ENCODE measurements at regions not wholly inside any gene's neighbourhood (a gene's known extent, or its start where the extent isn't known, plus 50 kb on each side); places are given as distances from the start of the nearest gene placed in this dataset.

DNA sequence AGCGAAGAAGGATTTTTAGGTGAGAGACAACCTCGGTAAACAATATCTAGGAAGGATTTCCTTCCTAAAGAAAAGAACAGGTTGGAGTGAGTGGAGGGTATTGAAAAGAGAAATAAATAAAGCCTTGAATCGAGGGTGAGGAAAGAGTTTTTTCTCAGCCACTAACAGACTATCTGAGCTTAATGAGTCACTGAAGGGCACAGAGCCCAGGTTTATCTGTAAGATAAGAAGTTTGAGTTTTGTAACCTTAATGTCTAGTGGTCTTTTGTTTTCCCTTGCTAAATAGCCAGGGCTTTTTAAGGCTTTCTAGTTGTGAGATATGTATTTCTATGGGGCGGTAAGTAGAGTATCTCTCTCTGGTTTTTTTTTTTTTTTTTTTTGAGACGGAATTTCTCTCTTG, 394.5 kb upstream of the KIRREL3 start:
- DNase-seq (ENCODE audit: low read depth in 3 of 3, low spot score in 2 of 3) = no peak

DNA sequence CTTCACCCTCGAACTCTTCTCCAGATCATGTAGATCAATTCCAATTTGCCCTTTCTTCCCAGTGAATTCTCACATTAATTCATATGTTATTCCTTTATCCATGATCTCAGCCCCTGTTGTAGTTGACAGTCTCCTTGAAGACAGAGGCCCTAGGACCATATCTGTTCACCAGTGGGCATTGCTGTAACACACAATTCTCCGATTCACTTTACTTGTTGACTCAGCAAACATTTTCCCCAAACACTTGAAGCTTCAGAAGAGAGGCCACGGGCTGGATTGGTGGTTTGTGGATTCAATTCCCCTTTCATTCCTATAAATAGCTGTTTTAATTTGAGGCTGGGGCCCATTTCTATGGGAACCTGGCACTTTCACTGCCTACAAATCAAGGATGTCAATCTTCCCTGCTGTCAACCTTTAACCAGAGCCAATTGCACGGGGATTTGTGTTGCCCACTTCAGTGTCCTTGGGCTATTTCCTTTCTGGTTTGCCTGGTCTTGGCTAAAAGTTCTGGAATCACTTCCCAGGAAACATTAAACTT, 393.0 kb upstream of the KIRREL3 start:
- no peak for DNase-seq (ENCODE audit: low read depth in 3 of 3, low spot score in 2 of 3)

DNA sequence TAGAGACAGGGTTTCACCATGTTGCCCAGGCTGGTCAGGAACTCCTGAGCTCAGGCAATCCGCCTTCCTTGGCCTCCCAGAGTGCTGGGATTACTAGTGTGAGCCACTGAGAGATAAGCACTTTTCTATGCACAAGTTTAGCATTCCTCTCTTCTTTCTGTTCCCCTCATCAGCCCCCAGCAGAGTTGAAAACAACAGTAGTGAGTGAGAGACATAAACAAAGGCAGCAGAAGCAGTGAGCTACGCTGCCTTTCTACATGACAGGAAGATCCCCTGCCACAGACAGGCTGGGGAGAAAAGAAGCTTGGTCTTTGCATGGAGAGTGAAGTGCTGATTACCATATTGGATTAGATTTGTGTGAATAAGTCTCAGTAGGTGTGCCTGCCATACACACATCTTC, 392.0 kb upstream of the KIRREL3 start:
- no peak for DNase-seq (ENCODE audit: low read depth in 3 of 3, low spot score in 2 of 3)

DNA sequence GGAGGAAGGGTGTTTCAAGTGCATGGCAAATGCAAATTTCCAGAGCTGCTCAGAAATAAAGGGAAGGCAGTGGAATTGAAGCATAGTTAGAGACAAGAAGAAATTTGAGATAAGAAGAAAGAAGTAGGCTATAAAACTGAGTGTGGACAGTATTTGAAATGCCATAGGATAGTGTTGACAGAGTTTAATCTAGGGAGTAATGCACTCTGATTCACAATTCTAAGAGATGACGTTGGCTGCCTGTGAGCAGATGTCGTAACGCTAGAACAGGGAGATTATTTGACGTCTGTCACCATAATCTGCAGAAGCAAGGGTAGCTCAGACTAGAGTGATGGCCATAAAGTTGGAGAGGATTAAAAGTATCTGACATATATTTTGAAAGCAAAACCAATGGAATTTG, 389.9 kb upstream of the KIRREL3 start:
- no peak for DNase-seq (ENCODE audit: low read depth in 3 of 3, low spot score in 2 of 3)

DNA sequence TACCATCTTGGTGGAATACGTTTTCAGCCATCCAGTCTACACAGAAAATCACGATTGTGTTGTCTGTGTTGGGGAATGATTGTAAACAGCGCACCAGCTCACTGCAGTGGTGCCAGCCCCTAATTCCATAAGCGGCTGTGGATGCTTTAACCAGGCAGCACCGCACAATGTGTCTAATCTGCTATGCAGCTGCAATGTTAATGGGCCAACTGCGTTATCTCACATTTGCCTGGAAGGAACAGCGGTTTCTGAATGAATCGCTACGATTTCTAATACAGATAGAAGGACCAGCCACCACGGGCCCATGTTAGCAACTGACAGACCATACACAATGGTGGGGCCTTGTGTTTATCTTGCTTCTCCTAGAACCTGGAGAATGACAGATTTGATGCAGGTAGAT, 384.5 kb upstream of the KIRREL3 start:
- no peak for DNase-seq (ENCODE audit: low read depth in 3 of 3, low spot score in 2 of 3)

DNA sequence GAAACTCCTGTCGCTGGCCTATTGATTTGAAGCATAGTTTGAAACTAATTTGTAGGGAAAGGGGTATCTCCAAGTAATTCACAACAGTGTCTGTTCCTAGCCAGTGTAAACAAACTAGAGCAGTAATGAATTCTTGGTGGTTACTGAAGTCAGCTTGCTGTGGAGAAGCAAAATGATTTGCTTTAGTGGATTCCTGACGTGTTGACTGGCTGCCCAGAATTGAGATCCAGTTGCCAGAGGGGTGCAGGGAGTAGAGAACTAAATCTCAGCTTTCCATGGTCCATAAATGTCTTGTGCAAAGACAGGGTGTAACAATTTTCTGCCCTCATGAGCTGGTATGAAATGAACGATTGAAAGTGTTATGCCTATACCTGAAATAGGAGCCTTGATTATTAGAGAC, 382.5 kb upstream of the KIRREL3 start:
- no peak for DNase-seq (ENCODE audit: low read depth in 3 of 3, low spot score in 2 of 3)

DNA sequence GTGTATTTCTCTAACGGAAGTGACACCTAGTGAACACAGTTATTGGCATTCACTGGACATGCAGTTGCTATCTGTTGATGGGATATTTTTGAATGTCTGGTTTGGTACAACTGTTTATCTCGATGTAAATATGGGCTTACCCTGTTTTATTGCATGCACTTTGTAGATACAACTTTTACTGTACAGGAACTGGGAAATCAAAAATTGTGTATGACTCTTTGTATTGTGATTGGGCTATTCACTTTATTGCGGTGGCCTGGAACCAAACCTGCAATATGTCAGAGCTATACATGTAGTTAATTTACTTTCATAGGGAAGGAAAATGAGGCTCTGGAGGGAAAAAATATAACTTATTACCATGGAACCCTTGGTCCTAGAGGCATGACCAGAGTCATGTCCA, 380.7 kb upstream of the KIRREL3 start:
- DNase-seq (ENCODE audit: low read depth in 3 of 3, low spot score in 2 of 3) = no peak

DNA sequence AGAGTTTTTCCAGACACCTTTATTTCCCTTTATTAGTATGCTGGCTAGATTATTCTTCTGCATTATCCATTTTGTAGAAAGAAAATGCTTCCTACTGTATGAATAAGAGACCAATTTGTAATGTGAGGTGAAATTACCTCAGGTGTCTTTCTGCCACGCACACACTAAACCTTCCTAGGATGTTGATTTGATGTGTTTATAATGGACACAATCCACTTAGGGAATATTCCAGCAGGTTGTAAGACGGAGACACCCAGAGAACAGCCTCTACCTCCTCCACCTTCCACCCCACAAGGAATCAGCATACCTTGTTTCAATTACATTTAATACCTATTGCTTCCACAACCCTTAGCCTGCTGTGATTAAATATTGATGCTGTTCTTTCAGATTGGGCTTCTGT, 379.1 kb upstream of the KIRREL3 start:
- no peak for DNase-seq (ENCODE audit: low read depth in 3 of 3, low spot score in 2 of 3)

DNA sequence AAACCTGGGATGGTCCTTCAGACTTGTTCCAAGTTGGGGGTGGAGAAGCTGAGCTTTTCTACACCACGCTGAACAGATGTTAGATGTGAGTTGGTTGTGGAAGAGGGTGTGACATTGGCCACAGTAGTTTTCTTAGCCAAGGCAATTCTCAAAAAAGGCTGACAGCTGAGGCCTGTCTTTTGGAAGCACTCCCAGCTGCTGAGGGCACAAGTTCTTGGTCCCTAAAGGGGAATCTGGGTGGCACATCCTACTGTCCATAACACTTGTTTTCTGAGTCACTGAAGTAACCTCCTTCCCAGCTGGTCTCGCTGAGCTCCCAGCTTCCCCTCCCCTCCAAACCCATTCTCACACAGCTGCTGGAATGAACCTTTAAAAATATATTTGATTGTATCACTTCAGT, 375.7 kb upstream of the KIRREL3 start:
- DNase-seq (ENCODE audit: low read depth in 3 of 3, low spot score in 2 of 3) = no peak

DNA sequence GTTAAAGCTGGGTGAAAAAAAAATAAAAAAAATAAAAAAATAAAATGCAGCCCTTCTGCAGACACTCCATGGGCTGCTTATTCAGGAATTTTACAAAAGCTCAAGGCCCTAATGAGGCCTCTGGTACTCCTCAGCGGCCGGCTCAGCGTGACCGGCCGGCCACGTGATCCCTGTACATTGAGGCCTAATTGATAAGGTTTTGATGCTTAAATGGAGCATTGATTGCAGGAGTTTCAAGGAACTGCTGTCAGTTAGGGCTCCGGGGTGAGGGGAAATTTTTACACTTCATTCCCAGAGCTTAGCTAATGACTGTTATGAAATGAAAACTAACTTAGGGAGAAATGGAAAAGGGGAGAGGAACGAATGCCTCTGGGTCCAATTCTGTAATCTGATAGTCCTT, 368.8 kb upstream of the KIRREL3 start:
- DNase-seq (ENCODE audit: low read depth in 3 of 3, low spot score in 2 of 3) = peak in 1 of 3 donors; percentile 21

DNA sequence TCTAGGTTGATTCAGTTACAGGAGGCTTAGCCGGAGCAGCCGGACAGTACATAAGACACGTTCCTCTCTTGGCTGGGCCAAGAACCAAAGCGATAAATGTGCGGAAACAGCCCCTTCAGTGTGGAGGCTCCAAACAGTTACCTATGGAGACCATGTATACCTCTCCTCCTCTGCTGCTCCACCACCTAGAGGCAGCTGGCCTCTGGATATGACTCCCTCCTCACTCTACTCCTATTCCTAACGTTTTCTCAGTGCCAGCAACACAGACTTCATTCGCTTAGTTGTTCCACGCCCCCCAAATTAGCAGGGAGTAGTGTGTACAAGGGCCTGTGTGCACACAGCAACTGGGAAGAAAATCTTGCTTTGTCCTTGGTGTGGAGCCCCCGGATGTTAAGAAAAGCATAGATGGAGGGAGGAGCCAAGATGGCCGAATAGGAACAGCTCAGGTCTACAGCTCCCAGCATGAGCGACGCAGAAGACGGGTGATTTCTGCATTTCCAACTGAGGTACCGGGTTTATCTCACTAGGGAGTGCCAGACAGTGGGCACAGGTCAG, 362.3 kb upstream of the KIRREL3 start:
- no peak for DNase-seq (ENCODE audit: low read depth in 3 of 3, low spot score in 2 of 3)

DNA sequence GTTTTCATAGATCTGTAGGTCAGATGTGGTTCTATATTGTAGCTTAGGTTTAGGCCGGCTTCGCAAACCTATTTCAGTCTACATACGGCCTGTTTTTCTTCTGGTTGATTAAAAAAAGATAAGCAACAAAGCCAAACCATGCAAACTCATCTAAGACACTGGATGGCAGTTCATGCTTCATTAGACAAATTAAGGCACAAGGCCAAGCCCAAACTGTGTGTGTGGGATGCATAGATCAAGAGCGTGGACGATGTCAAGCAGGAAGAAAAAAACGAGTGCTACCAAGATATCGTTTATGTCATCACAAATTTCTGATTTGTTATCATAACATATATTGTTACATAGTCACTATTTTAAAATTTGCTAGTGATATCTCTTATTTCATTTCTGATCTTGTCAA, 357.6 kb upstream of the KIRREL3 start:
- DNase-seq (ENCODE audit: low read depth in 3 of 3, low spot score in 2 of 3) = no peak

DNA sequence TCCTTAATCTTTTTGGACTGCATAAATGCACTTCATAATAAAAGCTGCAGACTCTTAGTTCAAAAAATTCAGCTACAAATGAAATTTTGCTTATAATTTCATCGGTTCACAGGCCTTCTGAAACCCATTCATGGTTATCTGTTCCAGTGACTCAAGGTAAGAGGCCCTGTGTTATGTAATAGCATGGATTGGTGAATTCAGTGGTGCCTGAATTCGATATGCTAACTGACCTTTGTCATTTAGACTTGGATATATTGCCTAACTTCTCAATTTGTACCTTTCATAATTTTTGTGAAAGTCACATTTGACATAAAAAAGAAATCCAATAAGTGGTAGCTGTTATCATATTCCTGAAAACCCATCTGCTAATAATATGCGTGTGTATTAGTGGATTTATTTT, 349.9 kb upstream of the KIRREL3 start:
- no peak for DNase-seq (ENCODE audit: low read depth in 3 of 3, low spot score in 2 of 3)

DNA sequence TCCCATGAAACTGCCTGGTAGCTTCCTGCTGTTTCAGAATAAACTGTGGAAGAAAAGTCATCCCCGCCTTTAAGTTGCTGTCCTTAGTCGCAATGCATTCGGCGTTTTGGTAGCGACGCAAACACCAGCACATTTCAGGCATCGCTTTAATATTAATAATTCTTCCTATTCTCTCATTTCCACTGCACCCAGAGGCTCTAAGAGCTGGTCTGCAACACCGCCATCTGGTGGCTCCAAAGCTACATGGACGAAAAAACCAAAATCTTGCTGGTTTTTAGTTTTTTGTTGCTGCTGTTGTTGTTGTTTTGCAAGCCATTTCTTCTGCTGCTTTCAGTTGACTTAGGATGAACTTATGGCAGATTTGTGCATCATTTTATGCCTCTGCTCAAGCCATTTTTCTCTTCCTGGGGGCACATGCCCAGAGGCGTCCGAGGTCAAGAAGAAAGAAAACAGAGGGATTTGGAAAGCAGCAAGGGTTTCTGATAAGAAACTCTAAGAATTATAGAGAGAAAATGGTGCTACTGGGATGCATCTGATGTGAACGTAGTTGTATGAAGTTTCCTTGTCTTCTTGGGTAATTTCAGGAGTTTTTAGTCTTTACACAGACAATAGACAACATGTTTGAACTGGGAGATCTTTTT, 345.4 kb upstream of the KIRREL3 start:
- peak in 1 of 3 donors; percentile 30 for DNase-seq (ENCODE audit: low read depth in 3 of 3, low spot score in 2 of 3)

DNA sequence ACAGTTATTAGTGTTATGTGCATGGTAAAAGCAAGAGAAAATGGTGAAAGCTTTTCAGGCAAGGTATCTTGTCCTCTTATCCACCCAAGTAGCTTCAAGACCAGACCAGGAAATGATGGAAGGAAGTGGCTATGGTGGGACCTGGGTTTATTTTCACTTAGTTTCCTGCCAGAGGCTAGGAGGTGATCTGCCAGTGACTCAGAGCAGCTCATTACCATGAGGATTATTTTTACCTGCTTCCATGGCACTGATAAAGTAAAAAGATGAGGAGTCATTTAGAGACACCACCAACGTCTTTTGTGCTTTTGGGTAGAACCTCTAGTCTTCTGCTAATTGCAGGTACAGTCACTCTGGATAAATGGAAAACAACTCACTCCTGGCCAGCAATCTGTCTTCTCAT, 339.9 kb upstream of the KIRREL3 start:
- no peak for DNase-seq (ENCODE audit: low read depth in 3 of 3, low spot score in 2 of 3)

DNA sequence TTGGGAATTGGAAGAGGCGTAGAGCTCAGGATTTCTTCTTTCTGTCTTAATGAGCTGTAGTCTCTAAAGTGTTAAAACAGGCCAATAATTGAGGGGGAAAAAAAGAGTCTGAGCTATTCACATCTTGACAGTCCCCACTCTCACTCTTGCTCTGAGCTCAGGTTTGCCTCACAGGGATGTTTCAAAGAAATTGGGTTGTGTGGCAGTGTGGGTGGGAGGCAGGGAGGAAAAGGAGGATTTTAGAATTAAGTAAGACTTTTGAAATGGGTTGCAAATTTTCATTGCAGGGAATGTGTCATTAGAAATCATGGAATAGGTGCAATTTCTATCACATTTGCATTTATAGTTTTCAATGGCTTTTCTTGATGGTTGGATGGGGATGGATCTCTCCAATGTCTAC, 338.8 kb upstream of the KIRREL3 start:
- no peak for DNase-seq (ENCODE audit: low read depth in 3 of 3, low spot score in 2 of 3)

DNA sequence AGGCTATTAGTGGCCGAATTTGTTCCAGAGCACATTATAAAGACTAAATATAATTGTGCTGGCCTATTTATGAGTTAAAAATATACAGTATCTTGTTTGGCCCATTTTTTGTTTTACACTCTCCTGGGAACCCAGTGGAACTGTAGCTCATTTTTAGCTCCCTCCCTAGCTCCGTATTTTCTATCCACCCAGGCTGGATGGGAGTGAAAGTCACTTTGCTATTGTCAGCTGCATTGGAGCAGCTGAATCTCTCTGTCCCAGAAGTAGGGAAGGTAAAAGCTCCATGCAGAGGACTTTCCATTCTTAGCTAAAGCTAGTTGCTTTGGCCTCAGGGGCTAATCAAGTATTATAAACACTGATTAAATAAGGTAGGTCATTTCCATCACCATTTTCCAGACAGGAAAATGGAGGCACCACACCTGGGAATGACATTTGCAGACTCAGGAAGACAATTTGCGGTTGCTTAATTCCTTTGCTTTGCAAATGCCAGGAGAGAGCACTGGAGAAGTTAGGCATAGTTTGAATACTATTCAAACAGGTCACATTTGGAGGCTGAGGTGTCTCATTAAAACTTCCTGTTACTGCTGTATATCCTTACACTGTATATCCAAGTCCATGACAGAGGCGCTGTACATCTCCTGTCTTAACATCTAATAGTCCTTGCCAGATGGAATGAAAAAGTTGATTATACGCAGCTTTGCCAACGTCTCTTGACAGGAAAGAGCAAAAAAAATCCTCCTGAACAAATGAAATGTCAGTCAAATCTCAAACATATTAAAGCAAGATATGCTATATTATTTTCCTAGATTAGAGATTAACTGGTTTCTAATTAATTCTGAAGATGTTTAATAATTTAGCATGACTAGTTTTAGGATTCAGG, 338.1 kb upstream of the KIRREL3 start:
- DNase-seq (ENCODE audit: low read depth in 3 of 3, low spot score in 2 of 3) = no peak

DNA sequence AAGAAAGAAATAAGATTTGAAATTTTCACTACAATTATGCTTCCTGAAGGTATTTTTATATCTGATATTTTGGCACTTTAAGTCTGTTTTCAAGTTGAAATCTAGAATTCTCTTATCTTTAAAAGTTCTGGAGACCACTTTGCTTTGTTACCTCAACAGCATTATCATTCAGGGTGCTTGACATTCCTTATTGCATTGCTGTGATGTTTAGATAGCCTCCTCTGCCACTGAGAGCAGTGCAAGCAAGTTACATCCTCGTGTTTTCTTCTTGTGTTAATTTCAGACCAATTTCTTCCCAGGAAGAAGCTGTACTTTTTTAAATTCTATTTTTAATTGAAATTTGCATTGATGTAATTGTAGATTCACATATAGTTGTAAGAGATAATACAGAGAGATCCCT, 333.9 kb upstream of the KIRREL3 start:
- DNase-seq (ENCODE audit: low read depth in 3 of 3, low spot score in 2 of 3) = no peak

DNA sequence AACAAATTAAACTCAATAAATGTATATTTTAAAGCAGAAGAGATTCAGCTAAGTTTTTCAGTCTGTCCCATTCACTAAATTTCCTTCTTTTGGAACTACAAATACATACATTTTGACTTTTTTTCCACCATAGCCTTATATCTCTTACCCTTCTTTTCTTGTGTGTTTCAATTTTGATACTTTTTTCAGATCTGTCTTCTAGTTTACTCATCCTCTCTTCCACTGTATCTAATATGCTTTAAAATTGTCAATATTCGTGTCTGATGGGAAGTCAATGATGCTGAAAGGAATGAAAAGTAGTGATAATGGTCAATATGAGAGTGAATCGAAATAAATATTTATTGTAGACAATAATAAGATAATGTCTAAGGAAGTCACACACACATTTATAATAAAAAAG, 332.3 kb upstream of the KIRREL3 start:
- no peak for DNase-seq (ENCODE audit: low read depth in 3 of 3, low spot score in 2 of 3)

DNA sequence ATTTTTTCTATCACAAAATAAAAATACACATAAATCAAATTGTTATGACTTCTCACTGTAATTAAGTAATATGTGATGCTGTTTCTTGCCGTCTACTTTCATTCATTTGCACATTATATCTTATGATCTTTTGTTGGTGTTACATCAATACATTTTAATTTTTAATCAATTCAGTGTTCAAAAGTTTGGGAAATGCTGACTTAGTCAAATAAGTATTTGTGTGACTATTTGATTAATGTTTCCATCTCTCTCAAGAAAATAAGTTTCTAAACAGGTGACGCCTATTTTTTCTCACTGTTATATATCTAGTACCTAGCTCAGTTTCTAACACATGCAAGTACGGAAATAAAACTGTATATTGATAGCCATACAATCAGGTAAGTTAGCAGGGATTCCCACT, 329.5 kb upstream of the KIRREL3 start:
- DNase-seq (ENCODE audit: low read depth in 3 of 3, low spot score in 2 of 3) = no peak

DNA sequence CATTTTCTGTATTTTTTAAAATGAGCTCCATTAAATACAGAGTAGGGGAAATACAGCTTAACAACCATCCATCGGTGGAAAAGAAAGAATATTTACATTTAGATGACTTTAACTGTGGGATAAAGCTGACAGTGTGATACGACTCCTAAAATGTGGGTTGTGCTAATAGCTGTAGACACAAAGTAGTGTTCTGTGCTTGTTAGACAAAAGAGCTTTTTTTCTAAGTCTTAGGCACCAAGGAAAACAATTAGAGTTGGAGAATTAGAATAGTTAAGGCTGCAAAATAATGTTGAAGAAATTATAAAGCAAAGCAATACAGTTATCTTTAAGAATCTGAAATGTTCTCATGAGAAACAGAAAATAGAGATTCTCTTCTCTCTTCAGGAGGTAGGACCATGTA, 307.7 kb upstream of the KIRREL3 start:
- DNase-seq (ENCODE audit: low read depth in 3 of 3, low spot score in 2 of 3) = no peak

DNA sequence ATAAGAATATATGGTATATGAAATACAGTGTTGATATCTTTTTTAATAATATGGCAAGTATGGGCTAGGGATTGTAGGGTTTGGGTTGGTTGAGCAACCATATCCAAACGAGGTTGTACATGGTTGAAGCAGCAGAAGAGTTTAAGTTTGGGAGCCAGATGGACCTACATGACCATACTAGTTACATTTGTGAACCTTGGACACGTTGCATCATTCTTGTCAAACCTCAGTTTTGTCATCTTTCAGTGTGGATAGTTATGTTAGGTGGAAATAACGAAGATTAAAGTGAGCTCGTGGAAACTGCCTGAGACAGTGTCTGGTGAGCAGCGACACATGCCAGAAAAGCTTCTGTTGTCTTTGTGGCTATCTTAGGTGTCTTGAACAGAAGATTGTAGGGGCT, 307.1 kb upstream of the KIRREL3 start:
- no peak for DNase-seq (ENCODE audit: low read depth in 3 of 3, low spot score in 2 of 3)
